HUES48 (cell line): ENCODE measurements at regions not wholly inside any gene's neighbourhood (a gene's known extent, or its start where the extent isn't known, plus 50 kb on each side); places are given as distances from the start of the nearest gene placed in this dataset.

Experiments
- H3K27ac ChIP-seq: one replicate; pipeline ENCODE4 v1.7.0; 2013; ENCODE audit warnings: low read depth, low read length, inconsistent platforms
- H3K27me3 ChIP-seq: 2 replicates; pipeline ENCODE4 v1.6.1; 2013; ENCODE audit warnings: mild to moderate bottlenecking, low read length; ENCODE audit not compliant: control insufficient read depth, insufficient read depth
- H3K36me3 ChIP-seq: 2 replicates; pipeline ENCODE4 v1.6.1; 2013; ENCODE audit warnings: low read length; ENCODE audit not compliant: control insufficient read depth, insufficient read depth
- H3K4me1 ChIP-seq: 2 replicates; pipeline ENCODE4 v1.6.1; 2013; ENCODE audit warnings: mild to moderate bottlenecking, low read length; ENCODE audit not compliant: control insufficient read depth, insufficient read depth
- H3K4me3 ChIP-seq: 2 replicates; pipeline ENCODE4 v1.5.1; 2013; ENCODE audit warnings: mild to moderate bottlenecking, low read depth, low read length
- H3K9ac ChIP-seq: 2 replicates; pipeline ENCODE4 v1.6.1; 2013; ENCODE audit warnings: mild to moderate bottlenecking, low read depth, low read length, moderate library complexity
- H3K9me3 ChIP-seq: 2 replicates; pipeline ENCODE4 v1.6.1; 2013; ENCODE audit warnings: low read length; ENCODE audit not compliant: control insufficient read depth, insufficient read depth

- no peaks in the 10 kb centered on the region for H3K9me3 ChIP-seq
- no peaks in the 10 kb centered on the region for H3K36me3 ChIP-seq
- H3K27ac ChIP-seq, result no peak overlapping the region
- no peak overlapping the region for H3K9ac ChIP-seq
- peaks cover 6% of the 10 kb centered on the region for H3K4me1 ChIP-seq
- H3K4me3 ChIP-seq, result no peak overlapping the region
- no peaks in the 10 kb centered on the region for H3K27me3 ChIP-seq
Observed at GRCh38 chr22:49195636-49196035, 632.0 kb downstream of the BRD1 start.

- H3K9ac ChIP-seq, result no peak overlapping the region
- no peaks in the 10 kb centered on the region for H3K9me3 ChIP-seq
- peaks cover 6% of the 10 kb centered on the region for H3K4me1 ChIP-seq
- no peak overlapping the region for H3K27ac ChIP-seq
- H3K36me3 ChIP-seq, result no peaks in the 10 kb centered on the region
- H3K4me3 ChIP-seq, result no peak overlapping the region
- no peaks in the 10 kb centered on the region for H3K27me3 ChIP-seq
Observed at GRCh38 chr22:49193901-49194465, 633.7 kb downstream of the BRD1 start.

- H3K36me3 ChIP-seq, result no peaks in the 10 kb centered on the region
- H3K27me3 ChIP-seq, result no peaks in the 10 kb centered on the region
- no peak overlapping the region for H3K27ac ChIP-seq
- H3K9ac ChIP-seq, result no peak overlapping the region
- no peak overlapping the region for H3K4me3 ChIP-seq
- no peaks in the 10 kb centered on the region for H3K9me3 ChIP-seq
- peaks cover 6% of the 10 kb centered on the region for H3K4me1 ChIP-seq
Observed at GRCh38 chr22:49193348-49193747, 634.3 kb downstream of the BRD1 start.

GRCh38 chr22:49192857-49193250, 634.8 kb downstream of the BRD1 start:
- H3K4me3 ChIP-seq, result no peak overlapping the region
- H3K9ac ChIP-seq, result no peak overlapping the region
- no peaks in the 10 kb centered on the region for H3K9me3 ChIP-seq
- peaks cover 5% of the 10 kb centered on the region for H3K4me1 ChIP-seq
- H3K27me3 ChIP-seq, result no peaks in the 10 kb centered on the region
- H3K27ac ChIP-seq, result no peak overlapping the region
- no peaks in the 10 kb centered on the region for H3K36me3 ChIP-seq

GRCh38 chr22:49192180-49192856, 635.4 kb downstream of the BRD1 start:
- no peaks in the 10 kb centered on the region for H3K27me3 ChIP-seq
- H3K27ac ChIP-seq, result no peak overlapping the region
- no peaks in the 10 kb centered on the region for H3K9me3 ChIP-seq
- no peak overlapping the region for H3K4me3 ChIP-seq
- H3K4me1 ChIP-seq, result no peaks in the 10 kb centered on the region
- H3K9ac ChIP-seq, result no peak overlapping the region
- no peaks in the 10 kb centered on the region for H3K36me3 ChIP-seq

GRCh38 chr22:49191506-49191980, 636.1 kb downstream of the BRD1 start:
- no peaks in the 10 kb centered on the region for H3K9me3 ChIP-seq

GRCh38 chr22:49190816-49191505, 636.7 kb downstream of the BRD1 start:
- Histone ChIP-seq H3K27me3 (no peaks in the 10 kb centered on the region), H3K27ac (no peak overlapping the region), H3K4me3 (no peak overlapping the region), H3K9ac (no peak overlapping the region), H3K9me3 (no peaks in the 10 kb centered on the region), H3K4me1 (no peaks in the 10 kb centered on the region), H3K36me3 (no peaks in the 10 kb centered on the region)

More at GRCh38 chr22:49191506-49191980, 636.1 kb downstream of the BRD1 start:
- Histone ChIP-seq H3K27ac (no peak overlapping the region), H3K4me3 (no peak overlapping the region), H3K27me3 (no peaks in the 10 kb centered on the region), H3K9ac (no peak overlapping the region), H3K4me1 (no peaks in the 10 kb centered on the region), H3K36me3 (no peaks in the 10 kb centered on the region)

GRCh38 chr22:49189871-49190270, 637.8 kb downstream of the BRD1 start:
- Histone ChIP-seq H3K4me3 (no peak overlapping the region), H3K4me1 (no peaks in the 10 kb centered on the region), H3K9me3 (no peaks in the 10 kb centered on the region), H3K27me3 (no peaks in the 10 kb centered on the region), H3K27ac (no peak overlapping the region), H3K9ac (no peak overlapping the region), H3K36me3 (no peaks in the 10 kb centered on the region)

- H3K9me3 ChIP-seq, result no peaks in the 10 kb centered on the region
- no peaks in the 10 kb centered on the region for H3K4me1 ChIP-seq
- H3K36me3 ChIP-seq, result no peaks in the 10 kb centered on the region
- no peaks in the 10 kb centered on the region for H3K27me3 ChIP-seq
- H3K4me3 ChIP-seq, result no peak overlapping the region
- no peak overlapping the region for H3K27ac ChIP-seq
- H3K9ac ChIP-seq, result no peak overlapping the region
Observed at GRCh38 chr22:49188591-49188990, 639.1 kb downstream of the BRD1 start.

- Histone ChIP-seq H3K4me1 (no peaks in the 10 kb centered on the region), H3K4me3 (no peak overlapping the region), H3K9me3 (no peaks in the 10 kb centered on the region), H3K36me3 (no peaks in the 10 kb centered on the region), H3K27ac (no peak overlapping the region), H3K9ac (no peak overlapping the region), H3K27me3 (no peaks in the 10 kb centered on the region)
Observed at GRCh38 chr22:49188091-49188490, 639.6 kb downstream of the BRD1 start.

- H3K4me1 ChIP-seq, result no peaks in the 10 kb centered on the region
- no peaks in the 10 kb centered on the region for H3K9me3 ChIP-seq
- no peak overlapping the region for H3K27ac ChIP-seq
- no peak overlapping the region for H3K9ac ChIP-seq
- H3K27me3 ChIP-seq, result no peaks in the 10 kb centered on the region
- no peak overlapping the region for H3K4me3 ChIP-seq
- H3K36me3 ChIP-seq, result no peaks in the 10 kb centered on the region
Observed at GRCh38 chr22:49186762-49187161, 640.9 kb downstream of the BRD1 start.
